Putamen (tissue), 1 donor: ENCODE measurements at regions not wholly inside any gene's neighbourhood (a gene's known extent, or its start where the extent isn't known, plus 50 kb on each side); places are given as distances from the start of the nearest gene placed in this dataset.
A peak's percentile ranks its signal among the peaks of the same experiment; 100 is the strongest.
"Not testable (repeated sequence)": the region's sequence is repeated elsewhere in the genome, so short reads cannot be mapped to it uniquely, and the experiment has no call there.

Source experiments
- DNase-seq: peaks from one replicate; pipeline ENCODE4 v3.0.0-alpha.2; 2016; ENCODE audit warnings: low spot score

DNA sequence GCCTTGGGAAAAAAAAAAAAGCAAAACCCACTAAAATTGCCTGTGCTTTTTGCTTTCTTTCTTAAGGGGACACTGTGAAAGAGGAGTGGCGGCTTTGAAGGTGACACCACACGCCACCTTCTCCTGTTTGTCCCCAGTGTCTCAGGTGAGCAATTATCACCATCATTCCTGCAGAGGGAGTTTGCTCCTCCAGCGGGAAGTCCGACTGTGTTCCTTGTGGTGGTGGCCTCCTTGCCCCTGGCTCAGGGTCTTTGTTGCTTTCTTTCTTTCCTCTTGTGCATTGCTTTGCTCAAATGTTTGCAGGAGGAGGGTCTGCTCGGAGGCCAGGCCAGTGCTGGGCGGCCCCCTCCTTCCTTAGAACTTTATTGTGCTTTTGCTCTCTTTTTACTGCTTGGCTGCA is 164.3 kb upstream of the CXCR4 start:
- no peak for DNase-seq

DNA sequence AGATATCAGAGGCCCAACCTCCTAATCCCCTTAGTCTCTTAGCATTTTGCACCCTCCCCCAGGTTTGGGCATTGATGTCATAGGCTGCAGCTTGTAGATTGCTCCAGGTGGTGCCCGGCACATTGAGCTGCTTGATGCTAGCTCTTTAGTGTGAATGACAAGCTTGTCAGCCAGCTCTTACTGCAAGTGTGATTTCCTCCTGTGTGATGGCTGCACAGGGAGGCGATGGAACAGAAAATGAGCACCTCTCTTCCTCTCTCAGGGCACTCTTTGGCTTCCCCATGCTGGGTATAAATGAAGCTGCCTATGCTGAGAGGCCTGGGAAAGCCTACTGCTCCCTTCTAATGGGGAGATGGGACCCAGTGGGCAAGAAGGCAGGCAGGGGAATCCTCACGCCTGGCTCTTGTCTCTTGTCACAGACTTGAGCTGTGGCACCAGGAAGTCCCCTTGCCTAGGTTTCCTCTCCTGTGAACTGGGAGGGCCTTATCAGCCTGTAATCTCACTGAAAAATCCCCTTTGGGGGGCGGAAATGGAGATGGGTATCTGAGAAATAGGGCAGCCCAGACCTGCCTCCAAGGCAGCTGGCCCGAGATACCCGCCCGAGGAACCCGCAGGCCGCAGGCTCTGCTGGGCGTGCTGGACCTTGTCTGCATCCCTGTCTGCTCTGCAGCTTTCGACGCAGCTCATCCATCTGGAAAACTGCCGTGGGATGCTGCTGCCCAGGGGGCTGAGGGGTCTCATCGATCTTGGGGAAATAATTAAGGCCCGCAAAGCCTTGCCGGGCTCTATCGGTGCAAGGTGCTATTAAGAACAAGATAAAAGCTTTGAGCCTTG is 163.5 kb upstream of the CXCR4 start:
- no peak for DNase-seq

DNA sequence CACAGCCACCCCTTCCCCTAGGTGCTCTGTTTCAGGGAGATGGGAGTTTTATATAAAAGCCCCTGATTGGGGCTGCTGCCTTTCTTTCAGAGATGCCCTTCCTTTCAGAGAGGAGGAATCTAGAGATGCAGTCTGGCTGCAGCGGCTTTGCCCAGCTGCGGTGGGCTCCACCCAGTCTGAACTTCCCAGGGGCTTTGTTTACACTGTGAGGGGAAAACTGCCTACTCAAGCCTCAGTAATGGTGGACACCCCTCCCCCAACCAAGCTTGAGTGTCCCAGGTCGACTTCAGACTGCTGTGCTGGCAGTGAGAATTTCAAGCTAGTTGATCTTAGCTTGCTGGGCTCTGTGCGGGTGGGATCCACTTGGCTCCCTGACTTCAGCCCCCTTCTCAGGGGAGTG is 148.4 kb upstream of the CXCR4 start:
- DNase-seq: not testable (repeated sequence)

DNA sequence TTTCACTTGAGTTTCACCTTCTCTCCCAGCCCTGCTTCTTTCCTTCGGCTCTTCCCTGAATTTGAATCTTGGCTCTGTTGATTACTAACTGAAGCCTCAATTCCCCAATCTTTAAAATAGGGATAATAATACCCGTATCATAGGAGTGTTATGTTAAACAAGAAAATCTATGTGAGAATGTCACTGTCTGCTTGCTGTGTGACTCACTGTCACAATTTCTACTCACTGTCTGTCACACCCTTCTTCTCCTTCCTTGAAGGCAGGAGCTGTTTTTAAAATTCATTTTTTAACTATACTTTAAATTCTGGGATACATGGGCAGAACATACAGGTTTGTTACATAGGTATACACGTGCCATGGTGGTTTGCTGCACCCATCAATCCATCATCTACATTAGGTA is 141.6 kb upstream of the CXCR4 start:
- no peak for DNase-seq

DNA sequence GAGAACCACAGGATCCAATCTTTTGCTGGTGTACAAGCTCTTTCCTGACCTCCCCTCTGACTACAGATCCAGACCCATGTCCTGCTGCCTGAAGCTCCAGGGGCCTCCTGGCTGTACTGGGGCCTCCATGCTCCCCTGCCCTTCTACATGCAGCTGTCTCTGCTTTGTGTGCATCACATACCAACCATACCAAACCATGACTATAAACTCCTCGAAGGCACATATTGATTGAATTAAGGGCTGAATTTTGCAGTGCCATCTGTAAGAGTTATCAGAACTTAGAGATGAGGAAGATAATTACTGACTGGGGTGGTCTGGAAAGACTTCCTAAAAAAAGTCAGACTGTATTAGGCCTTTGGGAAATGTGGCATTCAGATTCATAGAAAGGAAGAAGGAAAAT is 139.9 kb upstream of the CXCR4 start:
- DNase-seq: no peak

DNA sequence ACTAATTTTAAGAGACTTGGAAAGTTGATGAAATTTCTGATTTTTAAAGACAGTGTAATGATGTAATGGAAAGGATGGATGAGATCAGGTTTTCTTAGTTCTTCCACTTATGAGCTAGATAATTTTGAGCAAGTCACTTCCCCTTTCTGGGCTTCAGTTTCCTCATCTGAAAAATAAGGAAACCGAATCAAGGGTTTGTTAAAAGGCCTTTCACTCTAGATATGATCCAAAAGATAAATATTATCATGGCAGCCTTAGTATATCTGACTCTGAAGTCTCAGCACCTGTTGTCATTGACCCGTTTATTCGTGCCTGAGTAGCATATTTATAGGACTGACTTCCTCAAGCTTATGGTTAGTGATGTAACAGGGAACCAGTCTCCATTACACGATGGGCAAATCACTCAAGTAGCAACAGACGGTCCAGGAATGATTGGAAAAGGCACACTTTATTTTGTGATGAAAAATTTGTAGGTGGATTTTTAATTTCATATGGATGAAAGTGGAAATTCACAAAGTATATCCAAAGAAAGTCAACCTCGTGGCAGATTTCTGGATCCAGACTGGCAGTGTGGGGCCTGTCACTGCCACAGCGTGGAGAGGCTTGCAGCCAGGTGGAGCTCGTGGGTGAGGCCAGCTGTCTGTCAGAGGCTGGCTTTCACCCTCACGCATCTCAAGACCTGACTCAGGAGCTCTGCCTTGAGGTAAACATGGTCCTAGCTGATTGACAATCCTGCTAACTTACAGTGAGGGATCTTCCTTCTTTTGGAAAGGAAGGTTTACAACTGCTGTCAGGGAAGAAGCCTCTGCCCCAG is 137.9 kb upstream of the CXCR4 start:
- DNase-seq: no peak

DNA sequence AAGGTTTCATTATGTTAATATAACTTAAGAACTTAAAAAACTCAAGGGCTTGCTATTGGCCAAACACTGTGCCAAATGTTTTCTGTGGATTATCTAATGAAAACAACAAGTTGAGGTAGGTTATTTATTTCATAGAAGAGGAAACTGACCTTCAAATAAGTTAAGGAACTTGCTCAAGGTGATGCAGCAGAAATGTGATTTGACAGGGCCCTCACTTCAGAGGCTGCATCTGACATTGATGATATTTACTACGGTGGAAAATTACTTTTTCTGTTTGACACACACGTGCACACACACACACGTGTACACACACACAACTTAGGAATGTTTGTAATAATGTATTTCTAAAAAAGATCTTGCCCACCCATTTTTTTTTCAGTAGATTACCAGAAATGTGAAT is 137.2 kb upstream of the CXCR4 start:
- DNase-seq: no peak

DNA sequence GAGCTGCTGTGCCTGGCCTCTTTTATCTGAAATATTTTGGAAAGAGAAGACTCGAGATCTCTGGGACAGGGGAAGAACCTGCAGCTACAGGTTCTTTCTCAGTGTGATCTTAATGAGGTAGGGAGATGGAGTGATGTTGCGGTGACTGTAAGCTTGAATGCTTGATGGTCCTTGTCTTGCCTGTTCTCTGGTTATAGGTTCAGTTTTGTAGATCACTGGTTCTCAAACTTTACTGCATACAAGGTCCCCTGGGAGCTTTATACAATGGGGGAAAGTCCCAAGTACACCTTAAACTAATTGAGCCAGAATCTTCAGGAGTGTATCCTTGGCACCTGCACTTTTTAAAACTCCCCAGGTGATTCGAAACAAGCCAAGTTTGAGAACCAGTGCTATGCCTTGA is 136.7 kb upstream of the CXCR4 start:
- DNase-seq: no peak

DNA sequence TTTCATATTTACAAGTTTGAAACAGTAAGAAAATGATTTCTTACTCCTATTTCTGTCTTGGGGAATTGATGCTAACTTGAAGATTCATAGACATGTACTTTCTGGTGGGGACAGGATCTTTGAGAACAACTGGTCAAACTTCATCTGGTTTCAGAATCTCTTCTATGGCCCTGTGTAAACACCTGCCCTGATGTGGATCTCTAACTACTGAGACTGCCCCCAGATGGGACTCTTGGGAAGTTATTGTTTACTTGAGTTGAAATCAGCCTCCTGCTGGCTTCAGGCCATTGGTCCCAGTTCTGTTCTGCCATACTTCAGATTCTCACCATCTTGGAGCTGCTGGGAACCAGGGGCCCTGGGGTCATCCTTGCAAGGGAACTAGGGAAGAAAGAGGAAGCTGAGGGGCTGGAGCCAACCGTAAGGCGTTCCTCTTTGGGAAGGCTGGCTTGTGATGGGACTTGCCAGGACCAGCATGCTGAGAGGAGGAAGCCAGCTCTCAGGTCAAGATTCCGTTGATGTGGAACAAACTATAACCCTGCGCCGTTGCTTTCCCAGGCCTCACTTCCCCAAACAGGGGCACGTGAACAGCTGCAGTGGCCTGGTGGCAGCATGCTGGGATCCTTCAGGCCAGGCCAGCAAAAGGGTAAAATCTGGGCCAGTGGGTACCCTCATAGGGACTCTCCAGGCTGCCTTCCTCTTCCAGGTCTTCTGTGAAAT is 135.5 kb upstream of the CXCR4 start:
- DNase-seq: peak; percentile 17

DNA sequence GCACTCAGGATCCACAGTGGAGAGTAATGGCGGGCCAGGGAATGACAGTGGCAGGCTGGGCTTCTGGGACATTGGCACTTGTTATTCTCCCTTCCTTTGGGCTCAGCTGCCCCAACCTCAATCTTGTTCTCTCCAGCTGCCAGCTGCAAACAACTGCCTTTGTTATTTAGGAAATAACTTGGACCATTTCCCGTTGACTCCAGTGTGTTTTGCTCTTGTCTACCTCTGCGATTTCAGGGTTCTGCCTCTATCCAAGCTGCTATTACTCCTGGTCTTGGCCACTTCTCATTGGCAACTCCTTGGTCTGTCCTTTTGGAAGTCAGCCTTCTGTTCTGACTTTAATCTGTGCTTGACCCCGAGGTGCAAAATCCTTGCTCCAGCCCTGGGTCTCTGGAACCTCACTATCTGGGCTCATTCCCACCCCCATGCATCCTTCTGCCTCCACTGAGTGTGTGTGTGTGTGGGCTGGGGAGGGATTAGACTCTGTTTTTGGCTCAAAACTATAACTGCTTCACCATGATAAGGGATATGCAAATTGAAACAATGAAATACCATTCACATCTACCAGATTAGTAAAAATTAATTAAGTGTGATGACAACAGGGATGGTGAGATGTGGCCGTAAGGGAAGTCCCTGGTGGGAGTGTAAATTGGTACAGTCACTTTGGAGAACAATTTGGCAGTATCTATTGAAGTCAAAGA is 134.1 kb upstream of the CXCR4 start:
- no peak for DNase-seq

DNA sequence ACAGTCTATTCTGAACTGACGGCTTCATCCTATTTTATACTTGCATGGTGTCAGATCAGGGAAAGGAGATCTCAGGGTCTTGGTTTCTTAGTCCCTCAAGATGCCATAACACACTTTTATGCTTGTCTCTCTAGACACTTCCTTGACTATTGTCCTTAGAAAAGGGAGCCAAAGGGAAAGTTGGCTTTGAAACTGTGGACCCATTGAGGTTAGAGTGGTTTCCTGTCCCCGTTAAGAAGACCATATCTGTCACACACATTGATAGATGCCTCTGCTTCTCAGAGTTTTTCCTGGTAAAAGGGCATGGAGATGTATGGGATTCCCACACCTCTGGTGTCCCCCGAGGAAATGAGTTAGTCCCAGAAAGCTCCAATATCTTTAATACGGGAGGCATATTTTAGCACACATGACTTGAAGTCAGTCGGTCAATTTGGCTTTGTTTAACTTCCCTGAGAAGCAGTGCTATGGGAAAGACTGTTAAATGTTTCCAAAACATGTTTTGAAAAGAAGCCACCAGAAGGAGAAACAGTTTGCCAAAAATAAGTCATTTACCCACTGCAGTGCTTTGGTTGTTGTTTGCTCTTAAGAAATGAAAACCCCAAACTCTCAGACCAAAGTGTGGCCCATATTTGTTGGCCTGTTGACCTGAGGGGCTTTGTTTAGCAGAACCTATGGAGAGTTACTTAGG is 133.4 kb upstream of the CXCR4 start:
- no peak for DNase-seq

DNA sequence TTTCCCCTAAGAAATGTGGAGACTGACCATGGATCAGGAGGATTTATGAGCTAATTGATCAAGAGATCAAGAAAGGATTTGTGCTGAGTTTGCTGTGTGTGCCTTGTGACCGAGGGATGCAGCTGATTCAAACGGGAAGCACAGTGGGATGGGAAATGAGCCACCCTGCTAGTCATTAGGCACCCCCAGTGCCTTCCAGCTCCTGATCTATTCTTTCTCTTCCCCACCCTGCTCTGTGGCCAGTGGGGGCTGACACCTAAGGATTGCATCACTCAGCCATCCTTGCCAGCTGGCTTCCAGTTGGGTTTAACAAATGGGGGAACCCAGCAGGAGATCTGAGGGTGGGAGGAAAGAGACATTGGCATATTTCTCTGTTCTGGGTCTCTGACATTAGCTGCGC is 132.2 kb upstream of the CXCR4 start:
- DNase-seq: no peak

DNA sequence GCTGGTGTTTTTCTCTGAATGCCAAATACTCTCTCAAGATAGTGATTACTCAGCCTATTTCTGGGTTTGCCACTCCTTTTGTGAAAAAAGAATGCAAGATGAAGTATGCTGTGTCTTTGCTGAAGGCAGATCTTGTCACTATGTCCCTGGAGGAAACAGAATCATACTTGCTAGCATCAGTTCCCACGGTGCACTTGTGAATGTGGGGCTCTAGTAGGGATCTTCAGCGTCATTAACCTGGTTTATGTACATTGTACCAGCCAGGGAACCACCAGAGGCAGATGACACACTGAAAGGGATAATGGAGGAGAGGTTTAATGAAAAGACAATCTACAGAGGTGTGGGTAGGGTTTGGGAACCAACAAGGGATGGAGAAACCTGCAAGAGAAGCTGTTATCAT is 131.0 kb upstream of the CXCR4 start:
- no peak for DNase-seq

DNA sequence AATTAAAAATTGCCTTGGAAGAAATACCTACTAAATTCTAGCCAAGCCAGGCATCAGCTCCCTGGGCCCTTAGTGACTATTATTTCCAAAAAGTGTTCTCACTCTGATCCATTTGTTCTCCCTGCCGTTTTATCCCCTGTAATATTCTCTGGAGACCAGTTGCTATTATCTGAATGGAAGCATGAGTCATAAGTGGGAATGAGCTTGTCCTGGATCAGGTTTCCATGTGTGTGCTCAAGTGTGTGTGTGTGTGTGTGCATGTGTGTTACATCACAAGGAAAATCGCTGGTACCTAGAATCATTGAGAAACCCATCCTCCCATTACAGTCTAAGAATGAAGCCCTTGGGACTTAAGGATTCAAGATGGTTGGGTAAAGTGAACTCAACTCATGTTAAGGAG is 130.3 kb upstream of the CXCR4 start:
- DNase-seq: no peak

DNA sequence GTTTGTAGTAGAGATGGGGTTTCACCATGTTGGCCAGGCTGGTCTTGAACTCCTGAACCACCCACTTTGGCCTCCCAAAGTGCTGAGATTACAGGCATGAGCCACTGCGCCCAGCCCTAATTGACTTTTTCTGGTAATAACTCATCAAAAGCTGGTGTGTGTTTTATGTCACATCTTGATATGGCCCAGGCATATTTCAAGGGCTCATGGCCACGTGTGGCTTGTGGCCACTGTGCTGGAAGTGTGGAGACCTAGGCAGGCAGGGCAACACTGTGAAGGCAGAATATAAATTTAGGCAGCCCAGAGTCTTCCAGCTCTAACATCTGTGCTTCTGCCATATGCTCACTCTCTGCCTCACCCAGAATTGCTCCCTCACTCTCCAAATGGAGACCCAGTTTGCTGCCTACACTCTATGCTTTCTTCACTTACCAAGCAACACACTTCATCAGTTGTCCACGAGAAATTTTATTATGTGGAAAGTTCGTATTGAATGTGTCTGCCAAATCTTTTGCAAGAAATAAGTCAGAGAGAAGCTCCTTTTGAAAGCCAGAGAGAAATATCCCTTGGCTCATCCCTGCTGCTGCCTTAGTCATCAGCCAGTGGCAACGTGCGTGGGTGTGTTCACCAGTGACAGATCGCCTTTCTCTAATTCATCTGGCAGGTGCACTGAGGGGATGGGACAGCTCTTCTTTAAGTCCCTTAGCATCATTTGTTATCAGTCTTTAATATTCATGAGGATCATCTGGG is 129.4 kb upstream of the CXCR4 start:
- no peak for DNase-seq

DNA sequence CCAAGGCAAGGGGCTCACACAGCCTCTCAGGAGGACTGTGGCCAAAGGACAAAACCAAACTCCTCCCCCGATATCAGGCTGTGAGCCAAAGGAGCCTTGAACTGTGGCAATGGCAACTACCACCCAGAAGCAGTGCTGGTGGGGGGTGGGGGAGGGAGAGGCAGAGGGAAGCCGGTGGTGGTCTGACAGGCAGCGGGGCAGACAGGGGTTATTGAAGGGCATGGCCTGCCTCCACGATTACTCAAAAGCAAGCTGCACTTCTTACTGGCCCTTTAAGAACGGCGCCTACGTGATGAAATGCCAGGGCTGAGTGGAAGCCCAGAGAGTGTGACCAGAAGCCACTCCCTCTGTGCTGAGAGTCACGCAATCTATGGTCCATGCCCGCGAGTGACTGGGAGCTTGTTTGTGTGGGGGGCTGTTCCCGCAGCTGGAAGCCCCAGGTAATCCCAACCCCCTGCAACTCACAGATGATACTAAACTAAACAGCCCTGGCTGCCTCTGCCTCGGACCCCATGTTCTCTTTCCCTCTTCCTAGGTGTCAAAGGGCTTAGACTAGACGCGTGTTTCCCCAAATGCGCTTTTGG is 128.2 kb upstream of the CXCR4 start:
- no peak for DNase-seq

DNA sequence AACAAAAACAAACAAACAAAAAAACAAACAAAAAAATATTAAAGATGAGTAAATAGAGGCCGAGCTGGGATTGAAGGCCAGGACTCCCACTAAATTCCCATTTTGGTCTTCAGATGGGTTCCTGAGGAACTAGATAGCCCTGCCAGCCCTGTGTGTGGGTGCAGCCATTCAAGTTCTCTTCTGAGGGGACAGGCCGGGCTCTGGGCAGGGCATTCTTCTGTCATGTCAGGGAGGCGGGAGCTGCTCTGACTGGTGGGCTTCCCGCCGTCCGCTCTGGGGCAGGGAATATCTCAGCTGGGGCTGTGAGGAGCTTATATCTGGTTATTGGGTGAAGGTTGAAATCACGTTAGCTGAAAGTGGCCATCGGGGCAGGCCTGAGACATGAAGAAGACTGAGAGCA is 127.3 kb upstream of the CXCR4 start:
- no peak for DNase-seq

DNA sequence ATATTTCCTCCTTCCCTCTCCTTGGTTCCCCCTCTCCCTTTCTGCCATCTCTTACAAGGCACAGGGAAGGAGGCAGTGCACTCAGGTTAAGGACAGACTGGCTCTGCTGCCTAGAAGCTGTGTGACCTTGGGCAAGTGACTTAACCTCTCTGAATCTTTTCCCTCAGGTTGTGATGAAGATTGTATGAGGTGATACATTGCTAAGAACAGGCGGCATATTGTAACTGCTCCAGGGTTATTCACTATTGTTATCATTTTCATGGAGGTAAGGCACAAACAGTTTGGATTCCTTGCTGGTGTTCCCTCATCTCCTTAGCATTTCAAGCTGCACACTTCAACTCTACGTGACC is 126.6 kb upstream of the CXCR4 start:
- DNase-seq: no peak

DNA sequence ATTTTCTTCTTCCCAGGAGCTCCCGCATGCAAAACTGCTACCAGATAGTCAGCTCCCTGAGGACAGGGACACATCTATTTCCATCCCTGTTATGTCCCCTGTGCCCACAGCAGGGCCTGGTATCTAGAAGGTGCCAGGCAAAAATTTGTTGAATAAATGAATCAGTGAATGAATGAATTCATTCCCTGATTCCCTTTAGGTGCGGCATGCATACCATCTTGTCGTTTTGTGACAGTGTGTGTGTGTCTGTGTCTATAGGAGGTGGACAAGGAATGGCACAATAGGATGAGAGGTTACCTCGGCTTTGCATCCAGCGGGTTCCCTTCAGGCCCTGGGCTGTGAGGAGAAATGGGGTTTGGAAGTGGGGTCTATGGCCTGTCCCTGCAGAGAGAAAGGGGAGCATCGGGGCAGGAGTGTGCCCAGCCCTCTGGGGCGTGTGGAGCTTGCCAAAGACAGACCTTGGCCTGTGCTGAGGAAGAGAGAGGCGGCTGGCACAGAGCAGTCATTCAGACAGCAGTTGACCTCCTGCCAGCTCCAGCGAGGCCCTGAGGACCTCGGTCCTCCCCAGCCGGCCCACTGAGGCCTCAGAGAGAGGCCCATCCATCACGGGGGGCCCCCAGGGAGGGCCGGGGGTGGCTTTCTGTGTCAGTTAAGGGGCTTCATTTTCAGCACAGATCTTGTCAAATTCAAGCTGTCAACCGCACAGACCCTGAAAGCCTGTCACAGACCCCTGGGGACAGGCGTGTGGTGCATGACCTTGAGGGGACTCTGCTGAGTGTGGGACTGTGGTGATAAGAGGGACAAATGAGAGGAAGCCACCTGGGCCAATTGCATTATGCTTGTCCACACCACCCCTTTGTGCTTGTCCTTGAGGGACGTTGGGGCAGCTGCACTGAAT is 125.9 kb upstream of the CXCR4 start:
- DNase-seq: no peak
